T-helper 1 cell (primary cell): ENCODE measurements at regions not wholly inside any gene's neighbourhood (a gene's known extent, or its start where the extent isn't known, plus 50 kb on each side); places are given as distances from the start of the nearest gene placed in this dataset.
"Not testable (repeated sequence)": the region's sequence is repeated elsewhere in the genome, so short reads cannot be mapped to it uniquely, and the experiment has no call there.

Experiments
- DNase-seq, 5 donors: peaks; one replicate each; pipeline ENCODE4 v3.0.0-alpha.2; 2012 to 2020

GRCh38 chr17:15864061-15864460 lies 80.9 kb upstream of the ADORA2B start:
- DNase-seq: not testable (repeated sequence)

- DNase-seq: not testable (repeated sequence)
Measured at GRCh38 chr17:15864472-15864871, 80.5 kb upstream of the ADORA2B start.

- DNase-seq: not testable (repeated sequence)
Measured at GRCh38 chr17:15866015-15866414, 78.9 kb upstream of the ADORA2B start.

GRCh38 chr17:15867331-15867730 lies 77.6 kb upstream of the ADORA2B start:
- DNase-seq: not testable (repeated sequence)

- not testable (repeated sequence) for DNase-seq
Measured at GRCh38 chr17:15869868-15870267, 75.1 kb upstream of the ADORA2B start.

- DNase-seq: not testable (repeated sequence)
Measured at GRCh38 chr17:15872677-15873076, 72.3 kb upstream of the ADORA2B start.

- DNase-seq: not testable (repeated sequence)
Measured at GRCh38 chr17:15877882-15878500, 66.9 kb upstream of the ADORA2B start.

- DNase-seq: no peak
Measured at GRCh38 chr17:15882058-15882720, 62.7 kb upstream of the ADORA2B start.

GRCh38 chr17:15882777-15883176 lies 62.2 kb upstream of the ADORA2B start:
- no peak for DNase-seq

- peak in 1 of 5 donors; percentile 5 for DNase-seq
Measured at GRCh38 chr17:15883617-15884111, 61.3 kb upstream of the ADORA2B start.

GRCh38 chr17:15884731-15885130 lies 60.2 kb upstream of the ADORA2B start:
- DNase-seq: no peak

- DNase-seq: peak in 1 of 5 donors; percentile 27
Measured at GRCh38 chr17:15885770-15886169, 59.2 kb upstream of the ADORA2B start.

GRCh38 chr17:15886221-15886620 lies 58.7 kb upstream of the ADORA2B start:
- no peak for DNase-seq

GRCh38 chr17:15886804-15887203 lies 58.1 kb upstream of the ADORA2B start:
- DNase-seq: no peak

GRCh38 chr17:15888436-15888835 lies 56.5 kb upstream of the ADORA2B start:
- DNase-seq: no peak

- DNase-seq: no peak
Measured at GRCh38 chr17:15890279-15890892, 54.5 kb upstream of the ADORA2B start.

- DNase-seq: no peak
Measured at GRCh38 chr17:15891318-15891717, 53.6 kb upstream of the ADORA2B start.

- DNase-seq: no peak
Measured at GRCh38 chr17:15892244-15892643, 52.7 kb upstream of the ADORA2B start.

- no peak for DNase-seq
Measured at GRCh38 chr17:15892731-15893657, 51.9 kb upstream of the ADORA2B start.

GRCh38 chr17:15893658-15894024 lies 51.3 kb upstream of the ADORA2B start:
- no peak for DNase-seq

GRCh38 chr17:15894258-15894657 lies 50.7 kb upstream of the ADORA2B start:
- DNase-seq: no peak

- no peak for DNase-seq
Measured at GRCh38 chr17:15894913-15895658, 49.8 kb upstream of the ADORA2B start.
